ENCODE measurements at regions not wholly inside any gene's neighbourhood (a gene's known extent, or its start where the extent isn't known, plus 50 kb on each side); places are given as distances from the start of the nearest gene placed in this dataset.

GRCh38 chr12:93100610-93101009 lies 171.5 kb upstream of the EEA1 start (continued):
- TF ChIP-seq ZNF462 (CRISPR knock-in tag; IDR thresholded peaks at IDR 0.05) (no peak), EZH2phosphoT487 (IDR thresholded peaks at IDR 0.05; ENCODE audit: unreplicated experiment) (no peak), JUNB (IDR thresholded peaks at IDR 0.05; ENCODE audit: unreplicated experiment) (no peak), CREB1 (CRISPR knock-in tag; IDR thresholded peaks at IDR 0.05; ENCODE audit: low read depth) (no peak), CTCF (conservative IDR thresholded peaks at IDR 0.05; ENCODE audit: low read depth in 2 of 2) (no peak), ZNF331 (CRISPR knock-in tag; IDR thresholded peaks at IDR 0.05; ENCODE audit: low read depth) (no peak), POLR2AphosphoS5 (IDR thresholded peaks at IDR 0.05; ENCODE audit: low read depth) (no peak), NANOG (IDR thresholded peaks at IDR 0.05; ENCODE audit: borderline replicate concordance) (no peak)

GRCh38 chr12:93101367-93101766 lies 172.3 kb upstream of the EEA1 start:
- H3K27ac ChIP-seq (ENCODE audit: low read depth) = no peak overlapping the region
- TF ChIP-seq JUNB (IDR thresholded peaks at IDR 0.05; ENCODE audit: unreplicated experiment) (no peak), EZH2 (IDR thresholded peaks at IDR 0.05; ENCODE audit: low read depth, unreplicated experiment) (no peak), STAT1 (IDR thresholded peaks at IDR 0.05; ENCODE audit: unreplicated experiment) (no peak), ZNF331 (CRISPR knock-in tag; IDR thresholded peaks at IDR 0.05; ENCODE audit: low read depth) (no peak), ZNF114 (CRISPR knock-in tag; IDR thresholded peaks at IDR 0.05) (no peak), CREB1 (CRISPR knock-in tag; IDR thresholded peaks at IDR 0.05; ENCODE audit: low read depth) (no peak)
- TF ChIP-seq, protein P1, sequence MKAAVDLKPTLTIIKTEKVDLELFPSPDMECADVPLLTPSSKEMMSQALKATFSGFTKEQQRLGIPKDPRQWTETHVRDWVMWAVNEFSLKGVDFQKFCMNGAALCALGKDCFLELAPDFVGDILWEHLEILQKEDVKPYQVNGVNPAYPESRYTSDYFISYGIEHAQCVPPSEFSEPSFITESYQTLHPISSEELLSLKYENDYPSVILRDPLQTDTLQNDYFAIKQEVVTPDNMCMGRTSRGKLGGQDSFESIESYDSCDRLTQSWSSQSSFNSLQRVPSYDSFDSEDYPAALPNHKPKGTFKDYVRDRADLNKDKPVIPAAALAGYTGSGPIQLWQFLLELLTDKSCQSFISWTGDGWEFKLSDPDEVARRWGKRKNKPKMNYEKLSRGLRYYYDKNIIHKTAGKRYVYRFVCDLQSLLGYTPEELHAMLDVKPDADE (IDR thresholded peaks at IDR 0.05) = no peak

More at GRCh38 chr12:93101367-93101766, 172.3 kb upstream of the EEA1 start:
- DNase-seq (ENCODE audit: low spot score) (no peak), ATAC-seq (no peak)
- Mint-ChIP-seq H3K36me3 (ENCODE audit: low read depth) (no peaks in the 10 kb centered on the region), H3K9me3 (no peaks in the 10 kb centered on the region), H3K4me1 (no peaks in the 10 kb centered on the region), H3K4me3 (no peak overlapping the region), H3K27me3 (ENCODE audit: insufficient read depth, low read depth, poor library complexity) (no peaks in the 10 kb centered on the region), H3K27ac (no peak overlapping the region)
- Histone ChIP-seq H2AFZ (no peak overlapping the region), H3K4me2 (no peak overlapping the region), H3K4me1 (ENCODE audit: insufficient read depth) (no peaks in the 10 kb centered on the region), H3F3A (replicated peaks; ENCODE audit: low read depth) (no peaks in the 10 kb centered on the region), H3K4me3 (no peak overlapping the region), H3K79me2 (replicated peaks; ENCODE audit: insufficient read depth) (no peaks in the 10 kb centered on the region), H3K27me3 (ENCODE audit: insufficient read depth) (no peaks in the 10 kb centered on the region), H4K20me1 (replicated peaks; ENCODE audit: insufficient read depth) (no peaks in the 10 kb centered on the region), H3K36me3 (ENCODE audit: insufficient read depth) (no peaks in the 10 kb centered on the region), H3K9me2 (ENCODE audit: insufficient read depth) (peaks cover 10% of the 10 kb centered on the region)
